GM23338 (cell line): ENCODE measurements at regions not wholly inside any gene's neighbourhood (a gene's known extent, or its start where the extent isn't known, plus 50 kb on each side); places are given as distances from the start of the nearest gene placed in this dataset.

Source experiments
- ATAC-seq: fragments of 200-7000 bp; cut with Tn5 transposase; 3 replicates; pipeline ENCODE4 v1.9.1; 2020
- DNase-seq: peaks from one replicate; pipeline ENCODE4 v3.0.0-alpha.2; 2015; ENCODE audit warnings: low spot score
- H2AFZ ChIP-seq: fragments of 200-600 bp; sonication (generic); 2 replicates; pipeline ENCODE4 v1.8.0; 2016; ENCODE audit warnings: antibody characterized with exemption, mild to moderate bottlenecking, moderate library complexity
- H3F3A ChIP-seq: fragments of 200-600 bp; sonication (generic); replicated peaks from 2 replicates; pipeline ENCODE4 v1.8.0; 2017; ENCODE audit warnings: antibody characterized with exemption, mixed run types, low read depth
- H3K27ac ChIP-seq: fragments of 200-600 bp; sonication (generic); 2 replicates; pipeline ENCODE4 v1.6.1; 2016; ENCODE audit warnings: low read depth
- H3K27me3 ChIP-seq: fragments of 200-600 bp; sonication (generic); 2 replicates; pipeline ENCODE4 v1.8.0; 2016; ENCODE audit warnings: mild to moderate bottlenecking, mixed run types, moderate library complexity; ENCODE audit not compliant: insufficient read depth
- H3K36me3 ChIP-seq: fragments of 200-600 bp; sonication (generic); 2 replicates; pipeline ENCODE4 v1.8.0; 2016; ENCODE audit warnings: mild to moderate bottlenecking; ENCODE audit not compliant: insufficient read depth
- H3K4me1 ChIP-seq: fragments of 200-600 bp; sonication (generic); 2 replicates; pipeline ENCODE4 v1.8.0; 2016; ENCODE audit warnings: mild to moderate bottlenecking, moderate library complexity; ENCODE audit not compliant: insufficient read depth
- H3K4me2 ChIP-seq: fragments of 200-600 bp; sonication (generic); 2 replicates; pipeline ENCODE4 v1.7.1; 2017; ENCODE audit warnings: mixed run types
- H3K4me3 ChIP-seq: fragments of 200-600 bp; sonication (generic); 2 replicates; pipeline ENCODE4 v1.6.1; 2016; ENCODE audit warnings: mixed run types
- H3K79me2 ChIP-seq: fragments of 200-600 bp; sonication (generic); replicated peaks from 2 replicates; pipeline ENCODE4 v1.8.0; 2017; ENCODE audit warnings: mild to moderate bottlenecking; ENCODE audit not compliant: insufficient read depth
- H3K9me2 ChIP-seq: fragments of 200-600 bp; sonication (generic); 2 replicates; pipeline ENCODE4 v1.8.0; 2017; ENCODE audit not compliant: insufficient read depth
- H4K20me1 ChIP-seq: fragments of 200-600 bp; sonication (generic); replicated peaks from 2 replicates; pipeline ENCODE4 v1.8.0; 2017; ENCODE audit warnings: mild to moderate bottlenecking; ENCODE audit not compliant: insufficient read depth
- H3K27ac Mint-ChIP-seq: 2 replicates; pipeline ENCODE4 v1.8.0; 2020; ENCODE audit warnings: inconsistent platforms, mild to moderate bottlenecking, moderate library complexity, mixed read lengths
- H3K27me3 Mint-ChIP-seq: 3 replicates; pipeline ENCODE4 v1.8.0; 2022; ENCODE audit warnings: low read depth, mild to moderate bottlenecking, moderate library complexity, mixed read lengths, inconsistent platforms; ENCODE audit not compliant: insufficient read depth, poor library complexity
- H3K36me3 Mint-ChIP-seq: 3 replicates; pipeline ENCODE4 v1.8.0; 2021; ENCODE audit warnings: low read depth, mild to moderate bottlenecking, inconsistent platforms, moderate library complexity, mixed read lengths
- H3K4me1 Mint-ChIP-seq: 3 replicates; pipeline ENCODE4 v1.8.0; 2020; ENCODE audit warnings: mild to moderate bottlenecking, inconsistent platforms, mixed read lengths
- H3K4me3 Mint-ChIP-seq: 3 replicates; pipeline ENCODE4 v1.8.0; 2021; ENCODE audit warnings: moderate library complexity, mild to moderate bottlenecking, inconsistent platforms, mixed read lengths
- H3K9me3 Mint-ChIP-seq: 3 replicates; pipeline ENCODE4 v1.8.0; 2020; ENCODE audit warnings: moderate library complexity, mild to moderate bottlenecking, inconsistent platforms, mixed read lengths
- CREB1 ChIP-seq: fragments of 250-450 bp; sonication (Bioruptor Pico); IDR thresholded peaks from 2 replicates; pipeline ENCODE4 v1.5.0; 2020; ENCODE audit warnings: low read depth, mild to moderate bottlenecking, moderate library complexity
- ETS1 ChIP-seq: IDR thresholded peaks from 2 replicates; pipeline ENCODE4 v1.6.1; 2016; ENCODE audit warnings: antibody characterized with exemption
- JUNB ChIP-seq: IDR thresholded peaks from one replicate; pipeline ENCODE4 v1.6.1; 2016; ENCODE audit warnings: antibody characterized with exemption; ENCODE audit not compliant: unreplicated experiment
- NANOG ChIP-seq: IDR thresholded peaks from 2 replicates; pipeline ENCODE4 v1.6.1; 2016; ENCODE audit warnings: antibody characterized with exemption, borderline replicate concordance
- POLR2AphosphoS5 ChIP-seq: IDR thresholded peaks from 2 replicates; pipeline ENCODE4 v1.6.1; 2016; ENCODE audit warnings: antibody characterized with exemption, low read depth
- STAT1 ChIP-seq: IDR thresholded peaks from one replicate; pipeline ENCODE4 v1.6.1; 2016; ENCODE audit warnings: antibody characterized with exemption; ENCODE audit not compliant: unreplicated experiment
- ZNF114 ChIP-seq: fragments of 250-450 bp; sonication (Bioruptor Pico); IDR thresholded peaks from 2 replicates; pipeline ENCODE4 v1.5.0; 2020; ENCODE audit warnings: mild to moderate bottlenecking, moderate library complexity
- ZNF331 ChIP-seq: fragments of 250-450 bp; sonication (Bioruptor Pico); IDR thresholded peaks from 2 replicates; pipeline ENCODE4 v1.5.0; 2020; ENCODE audit warnings: low read depth, mild to moderate bottlenecking, moderate library complexity
- TF ChIP-seq, protein P1 (sequence below): IDR thresholded peaks from one replicate; pipeline ENCODE4 v1.6.1; 2018; ENCODE audit warnings: antibody characterized with exemption; ENCODE audit not compliant: unreplicated experiment
- TF ChIP-seq, protein P2 (sequence below): fragments of 250-450 bp; sonication (Bioruptor Pico); IDR thresholded peaks from 2 replicates; pipeline ENCODE4 v1.5.0; 2020; ENCODE audit warnings: mild to moderate bottlenecking, moderate library complexity

DNA sequence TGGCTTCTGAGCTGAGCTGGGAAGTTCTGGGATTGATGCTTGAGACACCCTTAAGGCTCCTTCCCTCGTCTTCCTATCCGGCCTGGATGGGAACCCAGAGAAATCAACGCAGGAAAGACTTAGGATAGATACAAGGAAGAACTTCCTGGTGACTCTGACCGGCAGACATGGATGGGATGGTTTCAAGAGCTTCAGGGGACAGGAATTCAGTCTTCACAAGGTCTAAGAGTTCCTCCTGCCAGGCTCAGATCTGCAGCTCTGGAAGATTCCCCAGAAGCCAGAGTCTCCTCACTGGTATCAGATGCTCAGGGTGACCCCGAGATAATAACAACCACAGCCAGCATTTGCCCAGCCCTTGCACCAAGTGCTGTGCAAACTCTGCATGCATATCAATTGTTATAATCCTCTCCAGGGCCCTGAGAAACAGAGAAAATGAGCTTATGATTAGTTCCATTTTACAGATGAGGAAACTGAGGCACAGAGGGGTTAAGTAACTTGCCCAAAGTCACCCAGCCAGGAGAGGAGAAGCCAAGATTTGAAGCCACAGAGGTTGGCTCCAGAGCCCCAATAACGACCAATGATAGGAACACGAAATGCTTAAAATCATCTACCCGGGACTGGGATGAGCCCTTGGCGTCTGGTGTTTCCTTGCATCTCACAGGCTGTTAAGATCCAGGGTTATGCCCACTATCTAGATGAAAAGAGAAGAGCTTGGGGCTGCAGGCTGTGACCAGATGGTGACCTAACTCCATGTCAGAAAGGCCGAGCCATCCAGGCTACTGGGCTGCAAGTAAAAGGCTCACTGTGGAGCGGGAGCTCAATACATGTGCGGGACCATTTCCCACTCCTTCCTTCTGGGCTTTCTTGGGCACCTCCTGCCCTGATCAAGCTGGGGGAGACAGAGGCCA, 119.8 kb downstream of the C9orf50 start:
- peaks cover 13% of the 10 kb centered on the region for H3K4me1 ChIP-seq
- no peak overlapping the region for H3K27ac Mint-ChIP-seq

More for the DNA sequence above, 119.8 kb downstream of the C9orf50 start:
- Mint-ChIP-seq H3K9me3 (no peaks in the 10 kb centered on the region), H3K4me1 (peaks cover 44% of the 10 kb centered on the region), H3K27me3 (peaks cover 40% of the 10 kb centered on the region), H3K4me3 (no peak overlapping the region), H3K36me3 (no peaks in the 10 kb centered on the region)
- TF ChIP-seq STAT1, result no peak
- TF ChIP-seq ZNF114, result no peak
- no peak for TF ChIP-seq CREB1
- TF ChIP-seq, protein P1, sequence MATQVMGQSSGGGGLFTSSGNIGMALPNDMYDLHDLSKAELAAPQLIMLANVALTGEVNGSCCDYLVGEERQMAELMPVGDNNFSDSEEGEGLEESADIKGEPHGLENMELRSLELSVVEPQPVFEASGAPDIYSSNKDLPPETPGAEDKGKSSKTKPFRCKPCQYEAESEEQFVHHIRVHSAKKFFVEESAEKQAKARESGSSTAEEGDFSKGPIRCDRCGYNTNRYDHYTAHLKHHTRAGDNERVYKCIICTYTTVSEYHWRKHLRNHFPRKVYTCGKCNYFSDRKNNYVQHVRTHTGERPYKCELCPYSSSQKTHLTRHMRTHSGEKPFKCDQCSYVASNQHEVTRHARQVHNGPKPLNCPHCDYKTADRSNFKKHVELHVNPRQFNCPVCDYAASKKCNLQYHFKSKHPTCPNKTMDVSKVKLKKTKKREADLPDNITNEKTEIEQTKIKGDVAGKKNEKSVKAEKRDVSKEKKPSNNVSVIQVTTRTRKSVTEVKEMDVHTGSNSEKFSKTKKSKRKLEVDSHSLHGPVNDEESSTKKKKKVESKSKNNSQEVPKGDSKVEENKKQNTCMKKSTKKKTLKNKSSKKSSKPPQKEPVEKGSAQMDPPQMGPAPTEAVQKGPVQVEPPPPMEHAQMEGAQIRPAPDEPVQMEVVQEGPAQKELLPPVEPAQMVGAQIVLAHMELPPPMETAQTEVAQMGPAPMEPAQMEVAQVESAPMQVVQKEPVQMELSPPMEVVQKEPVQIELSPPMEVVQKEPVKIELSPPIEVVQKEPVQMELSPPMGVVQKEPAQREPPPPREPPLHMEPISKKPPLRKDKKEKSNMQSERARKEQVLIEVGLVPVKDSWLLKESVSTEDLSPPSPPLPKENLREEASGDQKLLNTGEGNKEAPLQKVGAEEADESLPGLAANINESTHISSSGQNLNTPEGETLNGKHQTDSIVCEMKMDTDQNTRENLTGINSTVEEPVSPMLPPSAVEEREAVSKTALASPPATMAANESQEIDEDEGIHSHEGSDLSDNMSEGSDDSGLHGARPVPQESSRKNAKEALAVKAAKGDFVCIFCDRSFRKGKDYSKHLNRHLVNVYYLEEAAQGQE, result no peak
- TF ChIP-seq JUNB, result no peak
- no peak for TF ChIP-seq POLR2AphosphoS5
- TF ChIP-seq ETS1, result no peak
- TF ChIP-seq, protein P2, sequence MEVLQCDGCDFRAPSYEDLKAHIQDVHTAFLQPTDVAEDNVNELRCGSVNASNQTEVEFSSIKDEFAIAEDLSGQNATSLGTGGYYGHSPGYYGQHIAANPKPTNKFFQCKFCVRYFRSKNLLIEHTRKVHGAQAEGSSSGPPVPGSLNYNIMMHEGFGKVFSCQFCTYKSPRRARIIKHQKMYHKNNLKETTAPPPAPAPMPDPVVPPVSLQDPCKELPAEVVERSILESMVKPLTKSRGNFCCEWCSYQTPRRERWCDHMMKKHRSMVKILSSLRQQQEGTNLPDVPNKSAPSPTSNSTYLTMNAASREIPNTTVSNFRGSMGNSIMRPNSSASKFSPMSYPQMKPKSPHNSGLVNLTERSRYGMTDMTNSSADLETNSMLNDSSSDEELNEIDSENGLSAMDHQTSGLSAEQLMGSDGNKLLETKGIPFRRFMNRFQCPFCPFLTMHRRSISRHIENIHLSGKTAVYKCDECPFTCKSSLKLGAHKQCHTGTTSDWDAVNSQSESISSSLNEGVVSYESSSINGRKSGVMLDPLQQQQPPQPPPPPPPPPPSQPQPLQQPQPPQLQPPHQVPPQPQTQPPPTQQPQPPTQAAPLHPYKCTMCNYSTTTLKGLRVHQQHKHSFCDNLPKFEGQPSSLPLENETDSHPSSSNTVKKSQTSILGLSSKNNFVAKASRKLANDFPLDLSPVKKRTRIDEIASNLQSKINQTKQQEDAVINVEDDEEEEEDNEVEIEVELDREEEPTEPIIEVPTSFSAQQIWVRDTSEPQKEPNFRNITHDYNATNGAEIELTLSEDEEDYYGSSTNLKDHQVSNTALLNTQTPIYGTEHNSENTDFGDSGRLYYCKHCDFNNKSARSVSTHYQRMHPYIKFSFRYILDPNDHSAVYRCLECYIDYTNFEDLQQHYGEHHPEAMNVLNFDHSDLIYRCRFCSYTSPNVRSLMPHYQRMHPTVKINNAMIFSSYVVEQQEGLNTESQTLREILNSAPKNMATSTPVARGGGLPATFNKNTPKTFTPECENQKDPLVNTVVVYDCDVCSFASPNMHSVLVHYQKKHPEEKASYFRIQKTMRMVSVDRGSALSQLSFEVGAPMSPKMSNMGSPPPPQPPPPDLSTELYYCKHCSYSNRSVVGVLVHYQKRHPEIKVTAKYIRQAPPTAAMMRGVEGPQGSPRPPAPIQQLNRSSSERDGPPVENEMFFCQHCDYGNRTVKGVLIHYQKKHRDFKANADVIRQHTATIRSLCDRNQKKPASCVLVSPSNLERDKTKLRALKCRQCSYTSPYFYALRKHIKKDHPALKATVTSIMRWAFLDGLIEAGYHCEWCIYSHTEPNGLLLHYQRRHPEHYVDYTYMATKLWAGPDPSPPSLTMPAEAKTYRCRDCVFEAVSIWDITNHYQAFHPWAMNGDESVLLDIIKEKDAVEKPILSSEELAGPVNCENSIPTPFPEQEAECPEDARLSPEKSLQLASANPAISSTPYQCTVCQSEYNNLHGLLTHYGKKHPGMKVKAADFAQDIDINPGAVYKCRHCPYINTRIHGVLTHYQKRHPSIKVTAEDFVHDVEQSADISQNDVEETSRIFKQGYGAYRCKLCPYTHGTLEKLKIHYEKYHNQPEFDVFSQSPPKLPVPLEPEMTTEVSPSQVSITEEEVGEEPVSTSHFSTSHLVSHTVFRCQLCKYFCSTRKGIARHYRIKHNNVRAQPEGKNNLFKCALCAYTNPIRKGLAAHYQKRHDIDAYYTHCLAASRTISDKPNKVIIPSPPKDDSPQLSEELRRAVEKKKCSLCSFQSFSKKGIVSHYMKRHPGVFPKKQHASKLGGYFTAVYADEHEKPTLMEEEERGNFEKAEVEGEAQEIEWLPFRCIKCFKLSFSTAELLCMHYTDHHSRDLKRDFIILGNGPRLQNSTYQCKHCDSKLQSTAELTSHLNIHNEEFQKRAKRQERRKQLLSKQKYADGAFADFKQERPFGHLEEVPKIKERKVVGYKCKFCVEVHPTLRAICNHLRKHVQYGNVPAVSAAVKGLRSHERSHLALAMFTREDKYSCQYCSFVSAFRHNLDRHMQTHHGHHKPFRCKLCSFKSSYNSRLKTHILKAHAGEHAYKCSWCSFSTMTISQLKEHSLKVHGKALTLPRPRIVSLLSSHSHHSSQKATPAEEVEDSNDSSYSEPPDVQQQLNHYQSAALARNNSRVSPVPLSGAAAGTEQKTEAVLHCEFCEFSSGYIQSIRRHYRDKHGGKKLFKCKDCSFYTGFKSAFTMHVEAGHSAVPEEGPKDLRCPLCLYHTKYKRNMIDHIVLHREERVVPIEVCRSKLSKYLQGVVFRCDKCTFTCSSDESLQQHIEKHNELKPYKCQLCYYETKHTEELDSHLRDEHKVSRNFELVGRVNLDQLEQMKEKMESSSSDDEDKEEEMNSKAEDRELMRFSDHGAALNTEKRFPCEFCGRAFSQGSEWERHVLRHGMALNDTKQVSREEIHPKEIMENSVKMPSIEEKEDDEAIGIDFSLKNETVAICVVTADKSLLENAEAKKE, result no peak
- TF ChIP-seq ZNF331 (CRISPR knock-in tag), result no peak
- TF ChIP-seq NANOG, result no peak
- Histone ChIP-seq H3K36me3 (no peaks in the 10 kb centered on the region), H3K27ac (no peak overlapping the region), H4K20me1 (no peaks in the 10 kb centered on the region), H2AFZ (peak overlapping the region; percentile 91), H3K4me3 (no peak overlapping the region), H3K79me2 (no peaks in the 10 kb centered on the region), H3K27me3 (peaks cover 11% of the 10 kb centered on the region; the same call in 1 of the 2 replicates), H3K4me2 (peak overlapping the region; percentile 9; the same call in 1 of the 2 replicates), H3F3A (peaks cover 4% of the 10 kb centered on the region; the same call in 1 of the 2 replicates), H3K9me2 (no peaks in the 10 kb centered on the region)
- DNase-seq, result no peak
- ATAC-seq, result no peak
